ENCODE measurements at regions not wholly inside any gene's neighbourhood (a gene's known extent, or its start where the extent isn't known, plus 50 kb on each side); places are given as distances from the start of the nearest gene placed in this dataset.

GRCh38 chr16:85221771-85222154 lies 109.5 kb upstream of the CIBAR2 start:
- no peak for TF ChIP-seq CTCF (IDR thresholded peaks at IDR 0.05)
- no peak for TF ChIP-seq POLR2A (IDR thresholded peaks at IDR 0.05)
